SH-SY5Y (cell line): ENCODE measurements at regions not wholly inside any gene's neighbourhood (a gene's known extent, or its start where the extent isn't known, plus 50 kb on each side); places are given as distances from the start of the nearest gene placed in this dataset.

Experiments used
- GATA2 ChIP-seq: IDR thresholded peaks from 2 replicates; pipeline ENCODE4 v1.6.1; 2011; ENCODE audit warnings: mild to moderate bottlenecking, low read depth, low read length
- GATA3 ChIP-seq: IDR thresholded peaks from 2 replicates; pipeline ENCODE4 v1.6.1; 2011; ENCODE audit warnings: low read depth, mild to moderate bottlenecking, low read length, moderate library complexity

GRCh38 chr19:29323440-29324290, 110.7 kb upstream of the UQCRFS1 start:
- no peak for TF ChIP-seq GATA2
- TF ChIP-seq GATA3, result no peak

GRCh38 chr19:29324291-29324680, 111.3 kb upstream of the UQCRFS1 start:
- TF ChIP-seq GATA2, result no peak
- TF ChIP-seq GATA3, result no peak

GRCh38 chr19:29324717-29325116, 111.8 kb upstream of the UQCRFS1 start:
- no peak for TF ChIP-seq GATA3
- TF ChIP-seq GATA2, result no peak

- TF ChIP-seq GATA3 (no peak), GATA2 (no peak)
Observed at GRCh38 chr19:29325241-29325975, 112.5 kb upstream of the UQCRFS1 start.

GRCh38 chr19:29326351-29326750, 113.4 kb upstream of the UQCRFS1 start:
- TF ChIP-seq GATA2 (no peak), GATA3 (no peak)

- TF ChIP-seq GATA3, result no peak
- TF ChIP-seq GATA2, result no peak
Observed at GRCh38 chr19:29326849-29327840, 114.2 kb upstream of the UQCRFS1 start.

GRCh38 chr19:29328586-29328985, 115.6 kb upstream of the UQCRFS1 start:
- no peak for TF ChIP-seq GATA3
- TF ChIP-seq GATA2, result no peak

- TF ChIP-seq GATA3 (no peak), GATA2 (no peak)
Observed at GRCh38 chr19:29329460-29330134, 116.6 kb upstream of the UQCRFS1 start.

- TF ChIP-seq GATA3 (no peak), GATA2 (no peak)
Observed at GRCh38 chr19:29336425-29336824, 123.5 kb upstream of the UQCRFS1 start.

GRCh38 chr19:29337029-29337428, 124.1 kb upstream of the UQCRFS1 start:
- TF ChIP-seq GATA3, result no peak
- TF ChIP-seq GATA2, result no peak

- no peak for TF ChIP-seq GATA3
- no peak for TF ChIP-seq GATA2
Observed at GRCh38 chr19:29338480-29338879, 125.5 kb upstream of the UQCRFS1 start.

GRCh38 chr19:29342721-29343120, 129.8 kb upstream of the UQCRFS1 start:
- no peak for TF ChIP-seq GATA3
- TF ChIP-seq GATA2, result no peak

- TF ChIP-seq GATA3, result no peak
- no peak for TF ChIP-seq GATA2
Observed at GRCh38 chr19:29364224-29364726, 151.3 kb upstream of the UQCRFS1 start.

GRCh38 chr19:29364999-29365398, 152.0 kb upstream of the UQCRFS1 start:
- TF ChIP-seq GATA3 (no peak), GATA2 (no peak)

GRCh38 chr19:29365836-29366417, 153.0 kb upstream of the UQCRFS1 start:
- TF ChIP-seq GATA3 (no peak), GATA2 (no peak)
